AG10803 (cell line): ENCODE measurements at regions not wholly inside any gene's neighbourhood (a gene's known extent, or its start where the extent isn't known, plus 50 kb on each side); places are given as distances from the start of the nearest gene placed in this dataset.

Source experiments
- DNase-seq: peaks from one replicate; pipeline ENCODE4 v3.0.0; 2010; ENCODE audit warnings: low read depth
- H3K4me3 ChIP-seq: 2 replicates; pipeline ENCODE4 v1.5.1; 2011; ENCODE audit warnings: mild to moderate bottlenecking, low read length, control low read depth
- TF ChIP-seq, protein P1 (sequence below): conservative IDR thresholded peaks from 2 replicates; pipeline ENCODE4 v1.5.1; 2011; ENCODE audit warnings: mild to moderate bottlenecking, low read length, control low read depth, inconsistent platforms

GRCh38 chr4:59369229-59369628 lies 1830.9 kb upstream of the ADGRL3 start:
- H3K4me3 ChIP-seq, result no peak overlapping the region
- TF ChIP-seq, protein P1, sequence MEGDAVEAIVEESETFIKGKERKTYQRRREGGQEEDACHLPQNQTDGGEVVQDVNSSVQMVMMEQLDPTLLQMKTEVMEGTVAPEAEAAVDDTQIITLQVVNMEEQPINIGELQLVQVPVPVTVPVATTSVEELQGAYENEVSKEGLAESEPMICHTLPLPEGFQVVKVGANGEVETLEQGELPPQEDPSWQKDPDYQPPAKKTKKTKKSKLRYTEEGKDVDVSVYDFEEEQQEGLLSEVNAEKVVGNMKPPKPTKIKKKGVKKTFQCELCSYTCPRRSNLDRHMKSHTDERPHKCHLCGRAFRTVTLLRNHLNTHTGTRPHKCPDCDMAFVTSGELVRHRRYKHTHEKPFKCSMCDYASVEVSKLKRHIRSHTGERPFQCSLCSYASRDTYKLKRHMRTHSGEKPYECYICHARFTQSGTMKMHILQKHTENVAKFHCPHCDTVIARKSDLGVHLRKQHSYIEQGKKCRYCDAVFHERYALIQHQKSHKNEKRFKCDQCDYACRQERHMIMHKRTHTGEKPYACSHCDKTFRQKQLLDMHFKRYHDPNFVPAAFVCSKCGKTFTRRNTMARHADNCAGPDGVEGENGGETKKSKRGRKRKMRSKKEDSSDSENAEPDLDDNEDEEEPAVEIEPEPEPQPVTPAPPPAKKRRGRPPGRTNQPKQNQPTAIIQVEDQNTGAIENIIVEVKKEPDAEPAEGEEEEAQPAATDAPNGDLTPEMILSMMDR, result no peak
- no peak for DNase-seq

GRCh38 chr4:59374416-59374815 lies 1825.7 kb upstream of the ADGRL3 start:
- no peak for DNase-seq
- H3K4me3 ChIP-seq, result no peak overlapping the region
- TF ChIP-seq, protein P1, result no peak

- TF ChIP-seq, protein P1, result no peak
- DNase-seq, result no peak
- no peak overlapping the region for H3K4me3 ChIP-seq
Observed at GRCh38 chr4:59380841-59381366, 1819.2 kb upstream of the ADGRL3 start.

GRCh38 chr4:59381591-59381990 lies 1818.5 kb upstream of the ADGRL3 start:
- TF ChIP-seq, protein P1, result no peak
- DNase-seq, result no peak

DNA sequence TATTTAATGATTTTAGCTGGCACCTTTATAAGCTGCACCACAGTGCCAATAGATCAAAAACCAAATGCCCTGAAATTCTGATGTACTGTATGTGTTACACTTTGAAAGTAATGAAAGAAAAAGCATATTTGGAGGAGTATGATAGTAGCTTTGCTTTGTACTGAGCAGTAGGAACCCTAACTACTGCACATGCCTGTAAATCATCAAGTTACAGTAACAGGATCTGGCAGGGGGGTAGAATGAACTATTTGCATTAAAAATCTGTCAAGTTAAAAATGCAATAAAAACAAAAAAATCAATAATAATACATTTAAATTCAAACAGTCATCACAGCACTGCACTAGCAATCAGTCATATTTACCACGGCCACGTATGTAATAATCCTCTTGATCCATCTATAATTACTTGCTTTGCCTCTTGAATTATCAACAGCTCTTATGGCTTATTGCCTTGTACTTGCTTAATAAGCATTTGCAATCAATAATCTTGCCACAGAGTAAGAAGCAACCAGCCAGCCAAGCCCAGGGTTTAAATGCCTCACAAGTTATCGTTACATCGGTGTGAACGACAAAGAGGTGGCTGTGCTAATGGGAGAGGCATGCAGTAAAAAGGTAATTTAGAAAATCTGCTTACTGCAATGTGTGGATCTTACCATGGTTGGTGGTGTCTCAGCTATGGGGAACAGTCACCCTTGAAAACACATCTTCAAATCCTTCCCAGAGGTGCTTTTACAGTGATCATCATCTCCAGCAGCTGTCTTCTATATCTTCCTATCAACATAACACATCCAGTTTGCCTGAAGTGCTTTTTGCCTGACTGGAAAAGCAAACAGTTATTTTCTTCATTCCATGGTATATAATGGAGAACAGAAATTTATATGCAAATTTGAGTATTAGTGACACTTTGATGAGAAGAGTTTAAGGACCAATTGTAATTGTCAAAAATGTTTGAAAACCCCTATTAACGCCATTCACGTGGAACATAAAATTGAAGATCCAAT lies 1812.1 kb upstream of the ADGRL3 start:
- H3K4me3 ChIP-seq, result no peak overlapping the region
- no peak for DNase-seq
- TF ChIP-seq, protein P1, result no peak

More at GRCh38 chr4:59381591-59381990, 1818.5 kb upstream of the ADGRL3 start:
- no peak overlapping the region for H3K4me3 ChIP-seq

- DNase-seq, result no peak
Observed at GRCh38 chr4:59393780-59394179, 1806.3 kb upstream of the ADGRL3 start.

More at GRCh38 chr4:59393780-59394179, 1806.3 kb upstream of the ADGRL3 start:
- TF ChIP-seq, protein P1, result no peak
- no peak overlapping the region for H3K4me3 ChIP-seq
